GM12878 (cell line): ENCODE measurements at regions not wholly inside any gene's neighbourhood (a gene's known extent, or its start where the extent isn't known, plus 50 kb on each side); places are given as distances from the start of the nearest gene placed in this dataset.

Experiments
- ATAC-seq: fragments of 200-7000 bp; cut with Tn5 transposase; 3 replicates; pipeline ENCODE4 v1.9.1; 2020; ENCODE audit warnings: mild to moderate bottlenecking, moderate library complexity
- BruUV-seq: library from RNA; stranded (reverse); fragments of 400-500 nt; replicated peaks from 2 replicates; lab custom pipeline; 2021; lab: Mats Ljungman, UMichigan
- CTCF ChIA-PET: fragments of 300-600 bp; sonication (Branson Sonifier 250); formaldehyde crosslinking; extraction: SDS; loops from one replicate; lab custom pipeline; 2021; ENCODE audit warnings: inconsistent platforms; lab: Yijun Ruan, JAX
- POLR2A ChIA-PET: fragments of 350-600 bp; formaldehyde crosslinking; extraction: SDS; loops from one replicate; lab custom pipeline; 2021; ENCODE audit warnings: inconsistent platforms; lab: Charles Lee
- RAD21 ChIA-PET: fragments of 300-600 bp; sonication (Branson Sonifier 250); formaldehyde crosslinking; loops from one replicate; lab custom pipeline; 2023; ENCODE audit warnings: antibody characterized with exemption; ENCODE audit not compliant: unreplicated experiment; lab: Charles Lee
- SMC1A ChIA-PET: fragments of 300-600 bp; sonication (Branson Sonifier 250); formaldehyde crosslinking; loops from one replicate; lab custom pipeline; 2023; ENCODE audit not compliant: unreplicated experiment, uncharacterized antibody; lab: Charles Lee
- DNase-seq: peaks from one replicate; pipeline ENCODE4 v3.0.0-alpha.2; 2011; ENCODE audit warnings: low read depth, low spot score
- FAIRE-seq: peaks from 3 replicates; lab custom pipeline; 2011; peaks lifted over from hg19 to GRCh38; lab: Jason Lieb, UNC
- H2AFZ ChIP-seq: 2 replicates; pipeline ENCODE4 v1.6.0; 2011; ENCODE audit warnings: low read depth, low read length, control low read depth; ENCODE audit not compliant: control insufficient read depth
- H3K27ac ChIP-seq: 2 replicates; pipeline ENCODE4 v1.5.1; 2011; ENCODE audit warnings: control low read depth; ENCODE audit not compliant: control insufficient read depth, insufficient read depth
- H3K27me3 ChIP-seq, 2 experiments: replicated peaks in 1 of 2; 2 replicates each; pipeline versions ENCODE4 v1.6.0 to v1.6.1; 2011; ENCODE audit warnings: low read length in 1 of 2; ENCODE audit not compliant: control insufficient read depth in 2 of 2, insufficient read depth in 2 of 2
- H3K36me3 ChIP-seq, 2 experiments: 2 replicates each; pipeline ENCODE4 v1.5.1; 2011; ENCODE audit warnings: low read length in 1 of 2; ENCODE audit not compliant: control insufficient read depth in 2 of 2, insufficient read depth in 2 of 2
- H3K4me1 ChIP-seq: 2 replicates; pipeline ENCODE4 v1.6.1; 2011; ENCODE audit warnings: mild to moderate bottlenecking, low read length, moderate library complexity, mixed read lengths; ENCODE audit not compliant: control insufficient read depth, insufficient read depth
- H3K4me2 ChIP-seq: 2 replicates; pipeline ENCODE4 v1.6.0; 2011; ENCODE audit warnings: control low read depth; ENCODE audit not compliant: control insufficient read depth, insufficient read depth
- H3K4me3 ChIP-seq: fragments of 200-600 bp; sonication (generic); 2 replicates; pipeline ENCODE4 v1.5.1; 2016
- H3K79me2 ChIP-seq: 2 replicates; pipeline ENCODE4 v1.6.0; 2011; ENCODE audit warnings: low read length; ENCODE audit not compliant: control insufficient read depth, insufficient read depth
- H3K9ac ChIP-seq: 2 replicates; pipeline ENCODE4 v1.8.0; 2011; ENCODE audit warnings: low read length, control low read depth, mixed read lengths; ENCODE audit not compliant: control insufficient read depth, insufficient read depth
- H3K9me3 ChIP-seq: replicated peaks from 3 replicates; pipeline ENCODE4 v1.5.1; 2011; ENCODE audit warnings: mild to moderate bottlenecking, low read length; ENCODE audit not compliant: control insufficient read depth, insufficient read depth
- H4K20me1 ChIP-seq: 2 replicates; pipeline ENCODE4 v1.6.0; 2011; ENCODE audit not compliant: control insufficient read depth, insufficient read depth
- ASH2L ChIP-seq: fragments of 300-600, 200-600 bp; sonication (generic); IDR thresholded peaks from 2 replicates; pipeline ENCODE4 v1.6.1; 2017; ENCODE audit warnings: low read depth, mild to moderate bottlenecking, borderline replicate concordance
- CREM ChIP-seq: IDR thresholded peaks from 2 replicates; pipeline ENCODE4 v1.6.1; 2014; ENCODE audit warnings: antibody characterized with exemption, low read depth
- FOS ChIP-seq: IDR thresholded peaks from 3 replicates; pipeline ENCODE4 v1.6.1; 2011; ENCODE audit warnings: borderline replicate concordance; ENCODE audit not compliant: insufficient read length; ENCODE audit errors: extremely low read depth
- LARP7 ChIP-seq: fragments of 450-650 bp; IDR thresholded peaks from 2 replicates; pipeline ENCODE4 v1.6.1; 2017; ENCODE audit warnings: mild to moderate bottlenecking
- MEF2A ChIP-seq: IDR thresholded peaks from 2 replicates; pipeline ENCODE4 v1.6.1; 2011; ENCODE audit warnings: low read depth, mild to moderate bottlenecking, low read length, moderate library complexity; ENCODE audit not compliant: insufficient read depth
- MTA2 ChIP-seq: fragments of 450-650 bp; IDR thresholded peaks from 2 replicates; pipeline ENCODE4 v1.6.1; 2016; ENCODE audit warnings: low read depth, mild to moderate bottlenecking, moderate library complexity
- RELA ChIP-seq: fragments of 450-650 bp; IDR thresholded peaks from 2 replicates; pipeline ENCODE4 v1.8.0; 2014; ENCODE audit warnings: borderline replicate concordance; ENCODE audit not compliant: partially characterized antibody
- SIX5 ChIP-seq: IDR thresholded peaks from 2 replicates; pipeline ENCODE4 v1.6.1; 2011; ENCODE audit warnings: mild to moderate bottlenecking, low read depth, low read length, moderate library complexity; ENCODE audit not compliant: severe bottlenecking
- SREBF1 ChIP-seq: IDR thresholded peaks from 2 replicates; pipeline ENCODE4 v1.6.1; 2012; ENCODE audit warnings: mild to moderate bottlenecking, low read length
- SUPT20H ChIP-seq: IDR thresholded peaks from 2 replicates; pipeline ENCODE4 v1.6.1; 2011; ENCODE audit warnings: low read depth, mild to moderate bottlenecking, low read length, moderate library complexity, borderline replicate concordance; ENCODE audit not compliant: control insufficient read depth
- ZBED1 ChIP-seq: IDR thresholded peaks from 2 replicates; pipeline ENCODE4 v1.6.1; 2016; ENCODE audit warnings: borderline replicate concordance
- ZBTB40 ChIP-seq: fragments of 450-650 bp; IDR thresholded peaks from 2 replicates; pipeline ENCODE4 v1.6.1; 2016; ENCODE audit warnings: mild to moderate bottlenecking, moderate library complexity, borderline replicate concordance
- WGBS: methylation state at CpG from one replicate; pipeline ENCODE4 v1.1.6; 2016; ENCODE audit warnings: low lambda C conversion rate; ENCODE audit not compliant: insufficient replicate concordance, insufficient coverage; ENCODE audit errors: missing lambda C conversion rate; 5-methylcytosine and 5-hydroxymethylcytosine counted together
- in situ Hi-C: fragments of 300-500 bp; cut with MboI; formaldehyde crosslinking; loops from 9 replicates; pipeline ENCODE4 v1.14.3; 2018; ENCODE audit warnings: mixed read lengths
- intact Hi-C: fragments of 100-400 bp; cut with micrococcal nuclease; formaldehyde crosslinking; loops from one replicate; pipeline ENCODE4 v1.14.2; 2022; ENCODE audit not compliant: unreplicated experiment

- Histone ChIP-seq H3K4me2 (no peak overlapping the region), H3K79me2 (no peaks in the 10 kb centered on the region), H3K9me3 (no peaks in the 10 kb centered on the region), H3K4me3 (no peak overlapping the region), H4K20me1 (no peaks in the 10 kb centered on the region), H2AFZ (no peak overlapping the region), H3K27me3 (no peaks in the 10 kb centered on the region), H3K9ac (no peak overlapping the region), H3K36me3 (no peaks in the 10 kb centered on the region), H3K4me1 (no peaks in the 10 kb centered on the region), H3K27ac (no peak overlapping the region)
- ChIA-PET RAD21 (no interaction called here), CTCF (no interaction called here), SMC1A (interaction anchor here (1.2 kb wide), 1 partner anchor 112 kb away, joined by 3 read pairs; no protein-coding TSS in a partner anchor), POLR2A (no interaction called here)
- DNase-seq (no peak), FAIRE-seq (no peak), ATAC-seq (no peak)
- intact Hi-C loops = no loop called here
- 0% methylated on average over 2 of the region's 2 CpGs for WGBS
- BruUV-seq = no TSS peak
- no peak for TF ChIP-seq MEF2A
- in situ Hi-C loops = no loop called here
Measured at GRCh38 chr11:15889363-15890030, 466.8 kb downstream of the SOX6 start.

- no peaks in the 10 kb centered on the region for H3K36me3 ChIP-seq
- POLR2A ChIA-PET = no interaction called here
- no peak overlapping the region for H3K4me2 ChIP-seq
- no peaks in the 10 kb centered on the region for H3K79me2 ChIP-seq
- no peak for ATAC-seq
- no peak overlapping the region for H2AFZ ChIP-seq
- CTCF ChIA-PET = no interaction called here
- intact Hi-C loops = no loop called here
- RAD21 ChIA-PET = no interaction called here
- no peak for TF ChIP-seq FOS
- TF ChIP-seq SUPT20H = no peak
- TF ChIP-seq ZBTB40 = no peak
- no peak for TF ChIP-seq LARP7
- TF ChIP-seq SREBF1 = no peak
- no peak for TF ChIP-seq CREM
- TF ChIP-seq ASH2L = no peak
- no peak for TF ChIP-seq RELA
- no peak for TF ChIP-seq ZBED1
- TF ChIP-seq SIX5 = no peak
- no peak for TF ChIP-seq MTA2
- H3K27me3 ChIP-seq = no peaks in the 10 kb centered on the region
- no peaks in the 10 kb centered on the region for H3K9me3 ChIP-seq
- no peak for FAIRE-seq
- SMC1A ChIA-PET = interaction anchor here (1.2 kb wide), 1 partner anchor 112 kb away, joined by 3 read pairs; no protein-coding TSS in a partner anchor
- 13% methylated on average over 9 of the region's 9 CpGs for WGBS
- H3K4me3 ChIP-seq = no peak overlapping the region
- no peak overlapping the region for H3K27ac ChIP-seq
- no peak overlapping the region for H3K9ac ChIP-seq
- no peak for DNase-seq
- H4K20me1 ChIP-seq = no peaks in the 10 kb centered on the region
- in situ Hi-C loops = no loop called here
- BruUV-seq = no TSS peak
- no peaks in the 10 kb centered on the region for H3K4me1 ChIP-seq
Measured at GRCh38 chr11:15890031-15890713, 466.2 kb downstream of the SOX6 start.
